ENCODE measurements at regions not wholly inside any gene's neighbourhood (a gene's known extent, or its start where the extent isn't known, plus 50 kb on each side); places are given as distances from the start of the nearest gene placed in this dataset.

- no peak for TF ChIP-seq POLR2A (IDR thresholded peaks at IDR 0.05; ENCODE audit: low read depth)
- TF ChIP-seq CTCF (IDR thresholded peaks at IDR 0.05) = no peak
Measured at GRCh38 chr21:41079159-41079558, 88.8 kb upstream of the BACE2 start.
